ENCODE measurements at regions not wholly inside any gene's neighbourhood (a gene's known extent, or its start where the extent isn't known, plus 50 kb on each side); places are given as distances from the start of the nearest gene placed in this dataset.

- DNase-seq (ENCODE audit: insufficient read length, low spot score) (no peak), FAIRE-seq (no peak)
- TF ChIP-seq POU2F2 (IDR thresholded peaks at IDR 0.05; ENCODE audit: low read depth, low read length) (no peak), PAX5 (IDR thresholded peaks at IDR 0.05; ENCODE audit: insufficient read depth, low read length, severe bottlenecking) (no peak), POLR2AphosphoS5 (IDR thresholded peaks at IDR 0.05; ENCODE audit: low read depth, low read length) (no peak), SPI1 (IDR thresholded peaks at IDR 0.05; ENCODE audit: low read depth, low read length) (no peak)
Measured at GRCh38 chr6:47944846-47945245, 163.0 kb downstream of the OPN5 start.

GRCh38 chr6:47938405-47938804 lies 156.6 kb downstream of the OPN5 start:
- FAIRE-seq (no peak), DNase-seq (ENCODE audit: insufficient read length, low spot score) (no peak)
- no peak for TF ChIP-seq SPI1 (IDR thresholded peaks at IDR 0.05; ENCODE audit: low read depth, low read length)
- no peak for TF ChIP-seq TAF1 (IDR thresholded peaks at IDR 0.05; ENCODE audit: low read depth, low read length)
- no peak for TF ChIP-seq PAX5 (IDR thresholded peaks at IDR 0.05; ENCODE audit: insufficient read depth, low read length, severe bottlenecking)
- no peak for TF ChIP-seq POU2F2 (IDR thresholded peaks at IDR 0.05; ENCODE audit: low read depth, low read length)
- TF ChIP-seq POLR2AphosphoS5 (IDR thresholded peaks at IDR 0.05; ENCODE audit: low read depth, low read length): no peak
- TF ChIP-seq POLR2A (IDR thresholded peaks at IDR 0.05; ENCODE audit: low read depth, low read length): no peak

- FAIRE-seq (no peak), DNase-seq (ENCODE audit: insufficient read length, low spot score) (no peak)
- TF ChIP-seq POLR2AphosphoS5 (IDR thresholded peaks at IDR 0.05; ENCODE audit: low read depth, low read length) (no peak), SPI1 (IDR thresholded peaks at IDR 0.05; ENCODE audit: low read depth, low read length) (no peak), POU2F2 (IDR thresholded peaks at IDR 0.05; ENCODE audit: low read depth, low read length) (no peak), POLR2A (IDR thresholded peaks at IDR 0.05; ENCODE audit: low read depth, low read length) (no peak), PAX5 (IDR thresholded peaks at IDR 0.05; ENCODE audit: insufficient read depth, low read length, severe bottlenecking) (no peak)
Measured at GRCh38 chr6:47936820-47937219, 155.0 kb downstream of the OPN5 start.

GRCh38 chr6:47934023-47934422 lies 152.2 kb downstream of the OPN5 start:
- DNase-seq (ENCODE audit: insufficient read length, low spot score) (no peak), FAIRE-seq (no peak)
- TF ChIP-seq SPI1 (IDR thresholded peaks at IDR 0.05; ENCODE audit: low read depth, low read length) (no peak), POU2F2 (IDR thresholded peaks at IDR 0.05; ENCODE audit: low read depth, low read length) (no peak), POLR2A (IDR thresholded peaks at IDR 0.05; ENCODE audit: low read depth, low read length) (no peak), POLR2AphosphoS5 (IDR thresholded peaks at IDR 0.05; ENCODE audit: low read depth, low read length) (no peak), PAX5 (IDR thresholded peaks at IDR 0.05; ENCODE audit: insufficient read depth, low read length, severe bottlenecking) (no peak), TAF1 (IDR thresholded peaks at IDR 0.05; ENCODE audit: low read depth, low read length) (no peak)

GRCh38 chr6:47932575-47932974 lies 150.7 kb downstream of the OPN5 start:
- TF ChIP-seq TAF1 (IDR thresholded peaks at IDR 0.05; ENCODE audit: low read depth, low read length): no peak
- no peak for TF ChIP-seq PAX5 (IDR thresholded peaks at IDR 0.05; ENCODE audit: insufficient read depth, low read length, severe bottlenecking)
- TF ChIP-seq POU2F2 (IDR thresholded peaks at IDR 0.05; ENCODE audit: low read depth, low read length): no peak
- TF ChIP-seq POLR2AphosphoS5 (IDR thresholded peaks at IDR 0.05; ENCODE audit: low read depth, low read length): no peak
- TF ChIP-seq POLR2A (IDR thresholded peaks at IDR 0.05; ENCODE audit: low read depth, low read length): no peak
- TF ChIP-seq SPI1 (IDR thresholded peaks at IDR 0.05; ENCODE audit: low read depth, low read length): no peak
- DNase-seq (ENCODE audit: insufficient read length, low spot score) (no peak), FAIRE-seq (no peak)

- TF ChIP-seq POLR2AphosphoS5 (IDR thresholded peaks at IDR 0.05; ENCODE audit: low read depth, low read length) (no peak), SPI1 (IDR thresholded peaks at IDR 0.05; ENCODE audit: low read depth, low read length) (no peak), POLR2A (IDR thresholded peaks at IDR 0.05; ENCODE audit: low read depth, low read length) (no peak), TAF1 (IDR thresholded peaks at IDR 0.05; ENCODE audit: low read depth, low read length) (no peak), PAX5 (IDR thresholded peaks at IDR 0.05; ENCODE audit: insufficient read depth, low read length, severe bottlenecking) (no peak), POU2F2 (IDR thresholded peaks at IDR 0.05; ENCODE audit: low read depth, low read length) (no peak)
- DNase-seq (ENCODE audit: insufficient read length, low spot score): no peak
- FAIRE-seq: no peak
Measured at GRCh38 chr6:47924001-47924400, 142.2 kb downstream of the OPN5 start.

- TF ChIP-seq PAX5 (IDR thresholded peaks at IDR 0.05; ENCODE audit: insufficient read depth, low read length, severe bottlenecking) (no peak), TAF1 (IDR thresholded peaks at IDR 0.05; ENCODE audit: low read depth, low read length) (no peak), SPI1 (IDR thresholded peaks at IDR 0.05; ENCODE audit: low read depth, low read length) (no peak), POLR2AphosphoS5 (IDR thresholded peaks at IDR 0.05; ENCODE audit: low read depth, low read length) (no peak), POU2F2 (IDR thresholded peaks at IDR 0.05; ENCODE audit: low read depth, low read length) (no peak), POLR2A (IDR thresholded peaks at IDR 0.05; ENCODE audit: low read depth, low read length) (no peak)
- DNase-seq (ENCODE audit: insufficient read length, low spot score): no peak
- no peak for FAIRE-seq
Measured at GRCh38 chr6:47922391-47922790, 140.6 kb downstream of the OPN5 start.

GRCh38 chr6:47919875-47920274 lies 138.0 kb downstream of the OPN5 start:
- FAIRE-seq: no peak
- TF ChIP-seq PAX5 (IDR thresholded peaks at IDR 0.05; ENCODE audit: insufficient read depth, low read length, severe bottlenecking) (no peak), TAF1 (IDR thresholded peaks at IDR 0.05; ENCODE audit: low read depth, low read length) (no peak), POU2F2 (IDR thresholded peaks at IDR 0.05; ENCODE audit: low read depth, low read length) (no peak), POLR2A (IDR thresholded peaks at IDR 0.05; ENCODE audit: low read depth, low read length) (no peak), POLR2AphosphoS5 (IDR thresholded peaks at IDR 0.05; ENCODE audit: low read depth, low read length) (no peak), SPI1 (IDR thresholded peaks at IDR 0.05; ENCODE audit: low read depth, low read length) (no peak)

GRCh38 chr6:47917811-47918210 lies 136.0 kb downstream of the OPN5 start:
- DNase-seq (ENCODE audit: insufficient read length, low spot score) (no peak), FAIRE-seq (no peak)
- no peak for TF ChIP-seq SPI1 (IDR thresholded peaks at IDR 0.05; ENCODE audit: low read depth, low read length)
- TF ChIP-seq POLR2AphosphoS5 (IDR thresholded peaks at IDR 0.05; ENCODE audit: low read depth, low read length): no peak
- TF ChIP-seq PAX5 (IDR thresholded peaks at IDR 0.05; ENCODE audit: insufficient read depth, low read length, severe bottlenecking): no peak
- TF ChIP-seq TAF1 (IDR thresholded peaks at IDR 0.05; ENCODE audit: low read depth, low read length): no peak
- no peak for TF ChIP-seq POLR2A (IDR thresholded peaks at IDR 0.05; ENCODE audit: low read depth, low read length)
- TF ChIP-seq POU2F2 (IDR thresholded peaks at IDR 0.05; ENCODE audit: low read depth, low read length): no peak

More at GRCh38 chr6:47919875-47920274, 138.0 kb downstream of the OPN5 start:
- DNase-seq (ENCODE audit: insufficient read length, low spot score): no peak

GRCh38 chr6:47917202-47917601 lies 135.4 kb downstream of the OPN5 start:
- DNase-seq (ENCODE audit: insufficient read length, low spot score): no peak
- FAIRE-seq: no peak
- no peak for TF ChIP-seq PAX5 (IDR thresholded peaks at IDR 0.05; ENCODE audit: insufficient read depth, low read length, severe bottlenecking)
- TF ChIP-seq TAF1 (IDR thresholded peaks at IDR 0.05; ENCODE audit: low read depth, low read length): no peak
- no peak for TF ChIP-seq POLR2A (IDR thresholded peaks at IDR 0.05; ENCODE audit: low read depth, low read length)
- no peak for TF ChIP-seq SPI1 (IDR thresholded peaks at IDR 0.05; ENCODE audit: low read depth, low read length)
- TF ChIP-seq POLR2AphosphoS5 (IDR thresholded peaks at IDR 0.05; ENCODE audit: low read depth, low read length): no peak
- no peak for TF ChIP-seq POU2F2 (IDR thresholded peaks at IDR 0.05; ENCODE audit: low read depth, low read length)

Measured in GM12891 (cell line).